ENCODE measurements at regions not wholly inside any gene's neighbourhood (a gene's known extent, or its start where the extent isn't known, plus 50 kb on each side); places are given as distances from the start of the nearest gene placed in this dataset.

GRCh38 chr13:38618881-38619280 is 68.0 kb upstream of the FREM2 start:
- no peak for TF ChIP-seq CTCF (IDR thresholded peaks at IDR 0.05)
- TF ChIP-seq POLR2A (IDR thresholded peaks at IDR 0.05): no peak

All from right lobe of liver (tissue), 4 donors.